SU-DHL-6 (cell line): ENCODE measurements at regions not wholly inside any gene's neighbourhood (a gene's known extent, or its start where the extent isn't known, plus 50 kb on each side); places are given as distances from the start of the nearest gene placed in this dataset.

Experiments used
- CTCF ChIP-seq: fragments of 200-600 bp; sonication (generic); IDR thresholded peaks from one replicate; pipeline ENCODE4 v1.5.1; 2017; ENCODE audit warnings: antibody characterized with exemption, mild to moderate bottlenecking, low read length, moderate library complexity; ENCODE audit not compliant: insufficient read depth, poor library complexity, severe bottlenecking
- EZH2phosphoT487 ChIP-seq: fragments of 200-600 bp; sonication (generic), shearing (Covaris generic); conservative IDR thresholded peaks from 2 replicates; pipeline ENCODE4 v1.6.1; 2018; ENCODE audit warnings: mild to moderate bottlenecking, antibody characterized with exemption, low read length, moderate library complexity, mixed read lengths

DNA sequence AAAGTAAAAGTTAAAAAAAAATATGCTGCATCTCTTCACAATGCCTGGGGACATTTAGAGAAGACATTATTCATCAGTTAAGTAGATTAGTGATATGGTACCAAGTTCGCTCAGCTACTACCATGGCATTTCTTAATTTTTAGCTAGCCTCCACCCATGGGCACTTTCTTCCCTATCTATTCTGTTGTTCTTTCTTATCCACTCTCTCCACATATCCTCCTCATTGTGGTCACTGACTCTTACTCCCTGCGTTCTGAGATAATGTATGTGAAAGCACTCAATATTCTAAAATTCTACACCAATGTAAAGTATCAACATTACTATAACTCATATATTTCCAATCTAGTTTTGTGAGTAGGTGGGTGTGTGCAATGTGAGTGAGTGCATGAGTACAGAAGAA lies 609.7 kb upstream of the DAB2 start:
- no peak for TF ChIP-seq CTCF
- no peak for TF ChIP-seq EZH2phosphoT487
